Stimulated activated CD4-positive, alpha-beta T cell treated with anti-CD3 and anti-CD28 coated beads, Interleukin-4, amount 100 ng/mL, for 1 hour (primary cell): ENCODE measurements at regions not wholly inside any gene's neighbourhood (a gene's known extent, or its start where the extent isn't known, plus 50 kb on each side); places are given as distances from the start of the nearest gene placed in this dataset.
"Not testable (repeated sequence)": the region's sequence is repeated elsewhere in the genome, so short reads cannot be mapped to it uniquely, and the experiment has no call there.

Source experiments
- DNase-seq: peaks from one replicate; pipeline ENCODE4 v3.0.0-alpha.2; 2020

DNA sequence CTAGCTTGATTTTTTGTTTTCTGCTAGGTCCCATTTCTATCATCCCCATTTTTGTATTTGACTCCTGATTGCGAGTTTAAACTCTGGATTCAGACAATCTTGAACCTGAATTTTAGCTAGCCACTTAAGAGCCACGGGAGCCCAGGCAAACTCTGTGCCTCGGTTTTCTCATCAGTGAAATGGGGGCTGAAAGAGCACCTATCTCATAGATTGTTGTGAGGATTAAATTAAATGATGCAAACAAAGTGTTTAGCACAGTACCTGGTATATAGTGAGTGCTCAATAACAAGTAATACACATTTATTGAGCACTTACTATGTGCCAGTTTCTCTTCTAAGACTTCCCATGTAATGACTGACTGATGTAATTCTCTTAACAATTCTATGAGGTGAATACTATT, 158.1 kb upstream of the POU3F1 start:
- no peak for DNase-seq

DNA sequence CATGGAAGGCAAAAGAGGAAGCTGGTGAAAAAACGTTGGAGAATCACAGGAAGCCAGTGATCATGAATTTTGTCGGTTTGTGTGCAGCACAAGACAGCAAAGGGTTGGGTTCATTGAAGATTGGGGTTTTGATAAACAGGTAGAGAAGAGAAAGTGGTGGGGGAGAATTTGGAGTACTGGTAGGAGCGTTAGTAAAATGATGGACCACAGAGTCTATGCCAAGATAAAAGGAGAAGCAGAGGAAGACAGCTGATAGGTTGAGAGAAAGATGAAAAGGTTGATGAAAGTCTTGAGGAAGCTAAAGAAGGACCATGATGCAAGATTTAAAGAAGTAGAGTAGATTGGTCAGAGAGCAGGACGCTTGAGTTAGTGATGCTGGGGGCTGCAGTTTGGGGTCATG, 156.8 kb upstream of the POU3F1 start:
- DNase-seq = no peak

DNA sequence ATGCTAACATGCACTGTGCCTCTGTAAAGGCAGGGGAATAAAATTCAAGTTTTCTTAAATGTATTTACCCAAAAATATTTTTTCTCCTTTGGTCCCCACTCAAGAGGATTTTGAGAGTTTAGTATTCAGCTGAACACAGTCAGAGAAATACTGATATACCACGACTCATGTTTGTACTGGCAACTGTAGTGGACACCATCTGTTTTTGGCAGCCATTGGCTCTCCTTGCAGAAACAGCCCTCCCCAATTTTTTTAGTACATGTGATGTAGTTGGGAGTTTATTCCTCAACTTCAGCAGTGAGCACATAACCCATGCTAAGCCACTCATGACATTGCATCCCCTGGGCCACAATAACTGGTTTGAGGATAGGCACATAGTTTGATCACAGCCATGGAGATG, 154.8 kb upstream of the POU3F1 start:
- DNase-seq = no peak

DNA sequence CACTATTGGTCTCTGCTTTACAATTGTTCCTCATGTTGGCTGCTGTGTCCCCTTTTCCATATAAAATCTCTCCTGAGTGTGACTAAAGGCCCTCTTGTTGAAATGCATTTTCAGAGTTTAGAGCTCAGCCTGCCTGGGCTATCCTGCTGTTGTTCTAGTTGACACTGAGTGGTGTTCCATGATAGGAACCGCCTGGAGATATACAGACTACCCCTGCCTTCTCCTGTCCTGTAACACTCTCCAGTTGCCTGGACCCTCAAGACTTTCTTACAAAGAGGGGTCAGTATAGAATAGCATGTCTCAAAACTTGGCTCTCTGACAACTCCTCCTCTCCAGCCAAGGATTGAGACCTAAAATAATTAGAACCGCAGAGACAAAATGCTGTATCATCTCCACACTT, 152.0 kb upstream of the POU3F1 start:
- DNase-seq = no peak

DNA sequence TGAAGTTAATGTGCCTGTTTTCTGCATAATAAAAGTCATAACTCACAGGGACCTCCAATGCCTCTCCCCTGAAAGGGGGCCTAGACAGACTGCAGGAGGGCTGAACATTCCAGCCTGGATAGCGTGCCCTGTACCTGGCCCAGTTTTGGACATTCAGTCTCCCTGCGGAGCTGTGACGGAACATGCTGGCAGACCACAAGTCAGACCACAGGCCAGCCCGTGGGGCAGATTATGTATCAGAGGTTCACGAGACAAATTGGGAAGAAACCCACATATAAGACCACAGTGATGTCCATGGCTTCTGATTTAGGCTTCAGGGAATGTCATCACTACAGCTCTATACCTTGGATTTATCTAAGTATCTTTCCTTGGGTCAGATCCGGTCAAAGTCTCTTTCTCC, 151.5 kb upstream of the POU3F1 start:
- no peak for DNase-seq

DNA sequence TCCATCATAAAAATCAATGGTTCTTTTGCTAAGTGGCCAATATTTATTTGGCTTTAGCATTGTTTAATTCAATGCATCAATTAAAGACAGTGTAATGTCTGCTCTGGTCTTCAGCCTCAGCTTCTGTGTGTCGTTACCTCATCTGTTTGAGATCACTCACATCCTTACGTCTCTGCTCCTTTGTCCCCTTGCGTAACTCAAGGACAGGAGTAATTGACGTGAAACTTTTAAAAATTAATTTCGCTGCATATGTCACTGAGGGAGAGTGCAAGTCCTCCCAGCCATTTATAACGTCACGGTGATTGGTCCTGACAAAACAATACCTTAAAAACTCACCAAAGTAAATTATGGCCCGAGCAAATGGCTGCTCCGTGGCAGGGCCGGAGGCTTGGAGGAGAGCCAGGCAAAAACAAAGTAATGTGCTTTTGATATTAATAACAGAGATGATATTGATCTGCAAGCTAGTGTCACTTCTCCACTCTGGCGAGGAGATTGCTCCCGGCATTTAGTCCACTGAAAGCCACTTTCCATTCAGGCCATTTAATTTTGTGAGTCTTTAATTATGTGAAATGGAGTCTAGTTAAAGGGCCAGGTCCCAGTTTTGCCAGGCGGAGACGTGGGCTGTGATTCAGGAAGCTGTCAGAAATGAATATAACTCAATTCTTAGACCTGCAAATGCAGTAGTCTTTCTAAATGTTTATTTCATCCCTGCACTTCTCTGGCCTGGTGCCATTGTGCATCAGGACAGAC, 150.9 kb upstream of the POU3F1 start:
- no peak for DNase-seq

DNA sequence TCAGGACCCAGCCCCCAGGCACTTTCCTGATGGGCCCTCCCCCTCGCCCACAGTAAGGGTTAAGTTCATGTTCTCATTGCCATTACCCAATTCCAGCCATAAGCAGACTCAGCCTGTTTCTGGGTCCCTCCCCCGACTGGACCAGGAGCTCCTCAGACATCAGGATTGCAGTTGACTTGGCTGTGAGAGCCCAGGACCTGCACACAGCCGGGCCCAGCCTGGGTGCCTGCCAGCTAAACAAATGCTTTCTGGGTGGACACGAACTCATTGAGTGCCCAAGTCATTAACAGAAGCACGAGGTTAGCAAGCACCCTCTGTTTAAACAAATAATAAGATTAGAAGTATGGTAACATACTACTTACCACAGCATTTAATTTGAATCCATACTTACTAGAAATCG, 147.9 kb upstream of the POU3F1 start:
- no peak for DNase-seq

DNA sequence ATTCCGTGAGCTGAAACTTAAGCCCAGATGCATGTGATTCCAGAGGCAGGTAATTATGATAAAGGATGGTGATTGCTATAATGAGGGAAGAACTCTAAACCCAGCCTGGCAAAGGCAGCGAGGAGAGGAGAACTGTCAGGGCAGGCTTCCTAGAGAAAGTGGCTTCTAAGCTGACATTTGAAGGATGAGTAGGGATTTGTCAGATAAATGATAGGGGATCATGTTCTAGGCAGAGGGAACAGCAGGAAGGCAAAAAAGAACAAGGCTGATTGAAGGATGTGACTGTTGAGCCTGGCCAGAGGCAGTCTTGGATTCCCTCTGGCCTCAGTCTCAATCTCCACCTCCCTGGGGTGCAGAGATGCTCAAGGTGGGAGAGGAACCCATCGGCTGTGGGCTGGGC, 146.4 kb upstream of the POU3F1 start:
- no peak for DNase-seq

DNA sequence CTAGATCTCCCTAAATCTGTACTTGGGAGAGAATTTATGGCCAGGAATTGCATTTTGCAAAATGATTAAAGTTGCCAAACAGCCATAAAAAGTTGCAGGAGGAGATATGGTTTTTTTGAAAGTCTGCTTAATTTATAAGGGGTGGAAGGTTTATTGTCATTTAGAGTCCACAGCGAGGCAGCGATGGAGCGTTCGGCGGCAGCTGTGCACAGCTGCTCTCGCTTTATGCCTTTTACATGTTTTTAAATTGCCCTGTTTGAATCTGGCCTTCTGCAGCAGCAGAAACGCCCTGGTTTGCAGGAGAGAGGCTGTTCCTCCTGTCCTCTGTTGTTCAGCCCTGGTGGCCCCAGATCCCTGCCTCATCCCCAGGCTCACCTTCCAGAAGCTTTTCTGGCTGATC, 144.9 kb upstream of the POU3F1 start:
- DNase-seq = no peak

DNA sequence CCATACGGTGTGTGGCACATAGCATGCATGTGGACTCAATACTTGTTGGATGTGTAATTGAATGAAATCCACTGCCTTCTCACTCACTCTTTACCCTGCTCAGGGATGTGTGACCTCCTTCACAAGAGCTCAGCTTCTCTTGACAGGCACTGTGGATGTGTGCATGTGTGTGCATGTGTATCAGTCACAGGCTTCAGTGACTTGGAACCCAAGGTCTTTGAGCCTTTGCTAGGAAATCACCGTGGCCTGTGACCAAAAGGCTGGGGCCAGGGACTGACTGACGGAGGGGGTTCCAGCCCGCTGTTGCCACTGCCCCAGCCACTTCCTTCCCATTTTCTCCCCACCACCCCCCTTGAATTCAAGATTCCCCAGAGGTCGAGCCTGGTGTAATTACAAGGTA, 144.4 kb upstream of the POU3F1 start:
- DNase-seq = no peak

DNA sequence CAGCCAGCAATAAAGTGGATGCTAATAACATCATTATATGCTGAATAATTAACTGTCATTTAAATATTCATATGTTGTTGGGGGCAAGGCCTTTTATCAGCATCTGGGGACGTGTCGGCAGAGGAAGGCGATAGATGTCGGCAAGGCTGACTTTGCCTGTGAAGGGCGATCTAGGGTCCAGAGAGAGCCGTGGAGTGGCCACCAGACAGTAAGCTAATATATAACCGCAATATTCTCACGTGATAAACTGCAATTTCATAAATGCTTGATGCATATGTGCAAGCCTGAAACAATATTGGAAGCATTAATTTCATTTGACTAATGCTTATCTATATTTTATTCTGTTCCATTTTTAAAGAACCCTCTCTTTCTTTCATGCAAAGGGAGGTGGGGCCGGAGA, 141.0 kb upstream of the POU3F1 start:
- DNase-seq = no peak

DNA sequence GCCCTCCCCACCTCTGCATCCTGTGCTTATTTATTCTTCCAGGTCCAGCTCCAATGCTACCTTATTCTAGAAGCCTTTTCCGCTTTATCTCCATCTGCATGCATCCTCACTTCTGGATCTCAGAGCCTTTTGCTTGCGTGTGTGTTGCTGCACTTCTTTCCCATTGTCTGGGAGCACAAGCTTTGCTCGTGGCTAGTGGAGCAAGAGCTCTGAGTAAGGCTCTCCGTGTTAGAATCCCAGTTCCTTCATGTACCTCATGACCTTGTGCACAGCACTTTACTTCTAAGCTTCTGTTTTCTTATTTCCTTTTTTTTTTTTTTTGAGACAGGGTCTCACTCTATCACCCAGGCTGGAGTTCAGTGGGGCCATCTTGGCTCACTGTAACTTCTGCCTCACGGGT, 140.0 kb upstream of the POU3F1 start:
- no peak for DNase-seq

DNA sequence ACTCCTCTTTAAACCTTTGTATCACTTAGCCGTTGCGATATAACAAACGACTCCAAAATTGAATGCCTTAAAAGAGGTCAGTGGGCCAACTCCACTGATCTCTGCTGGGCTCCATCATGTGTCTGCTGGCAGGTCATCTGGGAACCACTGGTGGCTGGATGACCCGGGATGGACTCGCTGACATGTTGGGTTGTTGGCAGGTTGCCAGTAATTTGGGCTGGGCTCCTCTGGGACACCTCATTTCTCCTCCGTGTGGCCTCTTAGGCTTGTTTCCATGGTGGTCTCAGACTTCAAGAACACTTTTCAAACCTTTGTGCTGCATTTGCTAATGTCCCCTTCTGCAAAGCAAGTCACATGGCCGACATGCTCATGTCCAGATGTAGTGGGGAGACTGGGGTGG, 139.3 kb upstream of the POU3F1 start:
- DNase-seq = no peak

DNA sequence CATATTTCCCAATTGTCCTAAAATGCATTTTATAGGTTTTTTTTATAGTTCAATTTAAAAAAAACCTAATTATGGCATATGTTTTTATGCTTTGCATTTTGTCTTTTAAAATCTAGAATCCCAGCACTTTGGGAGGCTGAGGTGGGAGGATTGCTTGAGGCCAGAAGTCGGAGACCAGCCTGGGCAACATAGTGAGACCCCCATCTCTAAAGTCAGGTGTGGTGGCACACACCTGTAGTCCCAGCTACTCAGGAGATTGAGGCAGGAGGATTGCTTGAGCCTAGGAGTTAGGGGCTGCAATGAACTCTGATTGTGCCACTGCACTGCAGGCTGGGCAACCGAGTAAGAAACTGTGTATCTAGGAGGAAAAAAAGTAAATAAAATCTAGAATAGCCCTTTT, 137.2 kb upstream of the POU3F1 start:
- DNase-seq = no peak

DNA sequence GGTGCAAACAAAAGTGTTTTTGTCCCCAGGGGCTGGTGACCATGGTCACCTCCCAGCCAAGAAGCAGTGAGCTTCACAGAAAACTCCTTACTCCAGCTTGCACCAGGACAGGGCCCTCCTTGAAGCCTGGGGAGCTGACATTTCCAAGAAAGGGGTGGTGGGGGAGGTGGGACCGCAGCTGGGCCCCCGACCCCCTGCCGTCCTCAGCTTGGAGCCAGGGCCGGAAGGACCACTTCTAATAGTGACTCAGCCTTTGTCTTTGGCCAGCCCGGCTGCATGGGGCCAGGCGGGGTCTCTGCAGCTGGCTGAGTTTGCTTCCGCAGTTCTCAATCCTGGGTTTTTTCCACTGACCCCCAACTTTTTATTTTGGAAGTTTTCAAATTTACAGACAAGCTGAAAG, 136.5 kb upstream of the POU3F1 start:
- DNase-seq = no peak

DNA sequence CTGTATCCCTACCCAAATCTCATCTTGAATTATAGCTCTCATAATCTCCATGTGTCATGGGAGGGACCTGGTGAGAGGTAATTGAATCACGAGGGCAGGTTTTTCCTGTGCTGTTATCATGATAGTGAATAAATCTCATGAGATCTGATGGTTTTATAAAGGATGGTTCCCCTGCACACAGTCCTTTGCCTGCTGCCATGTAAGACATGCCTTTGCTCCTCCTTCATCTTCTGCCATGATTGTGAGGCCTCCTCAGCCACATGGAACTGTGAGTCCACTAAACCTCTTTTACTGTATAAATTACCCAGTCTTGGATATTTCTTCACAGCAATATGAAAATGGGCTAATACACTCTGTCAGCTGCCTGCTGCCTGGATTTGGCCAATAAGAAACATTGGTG, 133.8 kb upstream of the POU3F1 start:
- DNase-seq = not testable (repeated sequence)

DNA sequence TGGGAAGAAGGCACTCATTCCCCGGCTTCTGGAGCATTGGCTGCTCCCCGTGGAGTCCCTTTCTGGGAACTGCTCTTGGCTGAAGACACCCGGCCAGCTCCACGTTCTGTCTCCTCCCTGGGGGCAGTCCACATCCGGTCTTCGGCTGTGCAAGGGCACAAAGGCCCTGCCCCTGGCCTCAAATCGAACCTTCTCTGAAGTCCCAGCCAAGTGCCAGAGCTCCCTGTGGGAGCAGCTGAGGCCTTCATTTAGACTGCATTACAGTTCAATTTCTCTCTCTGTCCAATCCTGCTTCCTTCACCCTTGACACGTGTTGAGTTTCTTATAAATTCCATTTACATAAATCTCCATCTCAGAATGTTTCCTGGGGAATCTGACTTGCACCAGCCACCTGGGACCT, 132.9 kb upstream of the POU3F1 start:
- DNase-seq = no peak

DNA sequence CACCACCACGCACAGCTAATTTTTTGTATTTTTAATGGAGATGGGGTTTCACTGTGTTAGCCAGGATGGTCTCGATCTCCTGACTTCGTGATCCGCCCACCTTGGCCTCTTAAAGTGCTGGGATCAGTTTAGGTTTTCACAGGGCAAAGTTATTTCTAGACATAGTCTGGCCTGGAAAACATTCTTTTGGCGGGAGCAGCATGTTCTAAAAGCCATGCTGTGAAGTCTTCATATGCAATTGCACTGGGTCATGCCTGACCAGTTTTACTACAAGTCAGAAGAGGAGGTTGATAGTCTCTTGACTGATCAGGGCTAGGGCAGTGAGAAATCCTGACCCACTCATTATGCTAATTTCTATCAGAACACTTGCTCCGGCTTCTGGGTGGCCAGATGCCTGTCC, 131.6 kb upstream of the POU3F1 start:
- no peak for DNase-seq

DNA sequence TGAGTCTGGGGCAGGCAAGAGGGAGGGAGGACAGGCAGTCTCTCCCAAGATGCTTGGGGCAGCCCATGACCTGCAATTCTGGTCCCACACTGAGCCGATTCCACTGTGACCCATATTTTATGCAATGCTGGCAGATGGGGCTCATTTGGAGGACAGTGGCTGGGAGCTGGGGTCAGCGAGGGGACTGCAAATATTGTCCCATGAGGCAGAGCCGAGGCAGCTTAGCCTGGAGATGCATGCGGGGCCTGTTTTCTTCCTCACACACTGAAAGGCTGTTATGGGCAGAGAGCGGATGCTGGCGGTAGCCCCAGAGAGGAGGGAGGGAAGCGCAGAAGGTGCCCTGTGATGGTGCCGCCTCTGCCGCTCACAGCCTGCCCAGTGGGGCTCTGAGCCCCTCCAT, 128.5 kb upstream of the POU3F1 start:
- no peak for DNase-seq

DNA sequence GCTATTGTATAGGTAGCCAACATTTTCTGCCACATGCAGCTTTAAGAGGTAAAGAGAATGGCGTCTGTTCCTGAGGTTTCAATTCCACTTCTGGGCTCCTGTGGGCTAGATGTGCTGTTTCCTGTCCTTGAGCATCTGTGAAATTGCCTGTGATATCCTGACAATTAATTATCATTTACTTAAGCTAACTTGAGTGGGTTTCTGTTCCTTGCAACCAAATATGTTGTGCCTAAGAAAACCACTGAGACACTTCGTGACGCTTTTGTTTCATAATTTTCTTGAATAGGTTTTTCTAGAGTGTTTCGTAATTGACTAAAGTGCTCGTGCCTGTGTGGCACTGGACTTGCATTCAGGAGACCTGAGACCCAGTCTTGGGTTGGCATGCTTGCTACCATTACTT, 127.3 kb upstream of the POU3F1 start:
- DNase-seq = no peak

DNA sequence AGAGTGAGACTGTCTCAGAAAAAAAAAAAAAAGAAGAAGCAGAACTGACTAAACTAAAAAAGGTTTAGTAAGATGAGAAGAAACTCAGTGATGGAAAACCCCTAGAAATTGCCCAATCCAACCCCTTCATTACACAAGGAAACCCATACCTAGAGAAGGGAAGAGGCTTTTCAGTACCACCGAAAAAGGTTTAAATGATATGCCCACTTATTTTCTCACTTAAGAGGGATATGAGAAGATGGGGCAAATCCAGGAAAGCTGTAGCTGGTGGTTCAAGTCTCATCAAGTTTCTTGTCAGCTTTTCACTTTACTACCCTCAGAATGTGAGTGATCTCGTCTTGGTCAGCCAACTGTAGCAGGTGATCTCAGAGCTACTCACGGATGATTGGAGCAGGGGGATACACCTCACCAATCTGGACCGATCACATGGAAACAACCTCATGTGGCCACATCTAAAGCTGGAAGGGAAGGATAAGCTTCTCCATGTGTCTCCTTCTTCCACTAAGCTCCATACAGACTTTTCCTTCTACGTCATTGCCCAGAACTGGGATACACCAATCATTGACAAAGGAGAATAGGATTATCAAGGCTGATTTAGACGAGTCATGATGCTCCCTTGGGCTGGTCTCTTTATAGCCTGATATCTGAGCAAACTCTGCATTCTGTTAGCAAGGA, 126.7 kb upstream of the POU3F1 start:
- DNase-seq = no peak

DNA sequence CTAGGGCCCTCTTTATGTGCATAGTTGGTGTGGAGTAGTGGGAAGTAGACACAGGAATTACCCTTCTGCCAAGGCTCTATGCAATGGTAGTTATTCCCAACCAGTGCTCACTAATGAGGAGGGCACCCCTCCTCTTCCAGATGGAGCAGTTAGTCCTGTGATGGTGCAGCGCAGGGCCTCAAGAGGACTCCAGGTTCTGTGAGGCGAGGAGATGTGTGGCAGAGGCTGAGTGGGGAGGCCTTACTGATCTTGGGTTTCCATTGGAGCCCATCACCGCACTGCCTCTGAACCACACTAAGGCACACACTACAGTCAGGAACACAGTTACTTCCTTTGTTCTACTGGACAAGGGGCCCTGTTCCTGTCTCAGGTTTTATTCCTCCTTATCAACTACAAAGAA, 122.5 kb upstream of the POU3F1 start:
- no peak for DNase-seq

DNA sequence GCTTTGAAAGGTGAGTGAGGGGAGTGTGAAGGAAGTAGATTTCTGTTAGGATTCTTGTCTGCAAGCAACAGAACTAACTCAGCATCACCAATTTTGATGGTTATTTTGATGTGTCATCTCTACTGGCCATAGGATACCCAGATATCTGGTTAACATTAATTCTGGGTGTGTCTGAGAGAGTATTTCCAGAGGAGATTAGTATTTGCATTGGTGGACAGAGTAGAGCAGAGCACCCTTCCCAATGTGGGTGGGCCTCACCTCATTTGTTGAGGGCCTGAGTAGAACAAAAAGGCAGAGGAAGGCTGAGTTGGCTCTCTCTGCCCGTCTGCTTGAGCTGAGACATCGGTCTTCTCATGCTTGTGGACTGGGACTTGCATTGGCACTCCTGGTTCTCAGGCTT, 121.8 kb upstream of the POU3F1 start:
- no peak for DNase-seq

DNA sequence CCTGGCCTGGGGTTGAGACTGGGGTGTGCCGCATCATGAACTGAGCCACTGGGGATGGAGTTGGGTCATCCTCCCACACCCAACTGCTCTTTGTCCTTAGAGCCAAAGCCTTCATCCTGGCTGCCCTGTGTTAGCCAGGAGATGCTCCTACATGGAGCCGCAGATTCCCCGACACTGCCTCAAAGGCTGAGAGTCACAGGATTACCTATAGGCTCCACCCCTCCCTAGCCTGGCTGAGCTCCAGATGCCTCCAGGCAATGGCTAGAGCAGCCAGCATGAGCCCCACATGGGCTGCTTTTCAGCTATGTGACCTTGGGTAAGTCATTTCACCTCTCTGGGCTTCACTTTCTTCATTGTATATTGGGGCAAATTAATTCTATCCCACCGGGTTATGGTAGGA, 119.9 kb upstream of the POU3F1 start:
- DNase-seq = no peak
